Glomerular visceral epithelial cell (primary cell): ENCODE measurements at regions not wholly inside any gene's neighbourhood (a gene's known extent, or its start where the extent isn't known, plus 50 kb on each side); places are given as distances from the start of the nearest gene placed in this dataset.
"Not testable (repeated sequence)": the region's sequence is repeated elsewhere in the genome, so short reads cannot be mapped to it uniquely, and the experiment has no call there.

ENCODE experiments used
- DNase-seq: peaks from one replicate; pipeline ENCODE4 v3.0.0-alpha.2; 2016; ENCODE audit errors: extremely low spot score

DNA sequence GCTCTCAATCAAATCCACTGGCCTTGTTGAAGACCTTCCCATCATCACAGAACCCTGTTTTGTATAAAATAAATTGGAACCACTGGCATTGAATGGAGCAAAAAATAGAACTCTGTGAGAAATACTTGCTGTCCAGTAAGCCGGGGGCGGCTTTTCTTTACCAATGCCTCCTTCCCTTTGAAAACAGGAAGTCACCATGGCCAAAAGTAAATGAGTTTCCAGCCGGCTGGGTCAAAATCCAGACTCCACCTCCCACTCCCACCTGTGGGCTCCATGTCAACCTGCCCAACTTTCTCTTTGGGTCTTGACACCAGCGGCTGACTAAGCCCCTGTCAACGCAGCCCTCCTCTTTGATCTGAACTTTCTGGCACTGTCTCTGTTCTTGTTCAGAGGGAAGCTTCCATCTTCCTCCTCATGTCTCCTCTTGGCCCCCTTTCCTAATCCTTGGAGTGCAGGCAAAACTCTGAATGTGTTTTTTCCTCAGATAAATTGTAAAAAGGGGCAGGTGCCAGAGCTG is 95.2 kb downstream of the TFAP2C start:
- no peak for DNase-seq

- DNase-seq = no peak
Observed at GRCh38 chr20:56730003-56730402, 100.9 kb downstream of the TFAP2C start.

DNA sequence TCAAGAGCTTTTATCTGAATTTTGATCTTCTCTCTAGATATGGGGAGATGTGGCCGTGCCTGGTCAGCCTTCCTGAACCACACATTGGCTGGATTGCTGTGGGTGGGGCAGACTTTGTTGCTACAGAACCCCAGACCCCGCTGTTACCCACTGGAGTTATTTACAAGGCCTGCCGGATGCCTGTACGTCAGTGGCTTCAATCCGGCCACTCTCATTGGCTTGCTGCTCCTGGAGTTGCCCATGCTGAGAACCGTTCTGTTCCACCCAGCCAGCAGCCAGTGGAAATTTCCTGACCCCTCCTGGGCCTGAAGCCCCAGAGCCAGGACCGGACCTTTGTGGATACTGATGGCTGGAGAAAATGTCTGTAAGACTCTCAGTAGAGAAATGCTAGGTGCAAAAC is 101.9 kb downstream of the TFAP2C start:
- no peak for DNase-seq

DNA sequence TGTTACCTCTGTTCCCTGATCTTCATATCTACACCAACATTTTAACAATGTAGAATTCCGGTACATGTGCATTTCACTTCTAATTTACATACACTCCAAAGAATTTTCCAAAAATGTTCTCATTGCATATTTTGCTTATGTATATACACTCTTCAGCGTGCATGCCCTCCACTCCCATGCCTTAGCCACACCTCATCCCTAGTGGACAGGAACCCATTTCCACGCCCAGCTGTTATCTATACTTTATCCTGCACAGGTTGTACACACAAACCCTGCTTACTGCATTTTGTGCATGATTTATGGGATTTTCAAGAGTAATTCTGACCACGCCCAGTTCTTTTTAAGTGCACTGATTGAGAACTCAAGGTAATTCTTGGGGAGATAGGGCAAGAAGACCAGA is 102.4 kb downstream of the TFAP2C start:
- no peak for DNase-seq

DNA sequence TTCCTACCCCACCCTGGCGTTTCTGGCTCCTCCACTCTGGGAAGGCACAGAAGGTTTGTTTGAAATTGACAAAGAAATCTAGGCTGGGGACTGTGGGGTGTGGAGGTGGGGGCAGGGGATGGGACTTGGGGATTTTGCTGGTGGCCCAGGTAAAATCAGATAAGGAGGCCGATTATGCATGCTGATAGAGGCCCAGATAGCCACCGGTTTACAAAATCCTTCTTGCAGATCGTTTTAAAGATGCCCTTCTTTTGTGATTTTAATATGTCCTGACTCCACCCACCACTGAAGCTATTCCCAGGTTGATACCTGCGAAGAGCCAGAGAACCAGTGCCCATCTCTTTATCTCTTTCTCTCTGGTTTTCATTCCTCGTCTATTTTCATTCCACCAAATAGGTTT is 104.9 kb downstream of the TFAP2C start:
- no peak for DNase-seq

DNA sequence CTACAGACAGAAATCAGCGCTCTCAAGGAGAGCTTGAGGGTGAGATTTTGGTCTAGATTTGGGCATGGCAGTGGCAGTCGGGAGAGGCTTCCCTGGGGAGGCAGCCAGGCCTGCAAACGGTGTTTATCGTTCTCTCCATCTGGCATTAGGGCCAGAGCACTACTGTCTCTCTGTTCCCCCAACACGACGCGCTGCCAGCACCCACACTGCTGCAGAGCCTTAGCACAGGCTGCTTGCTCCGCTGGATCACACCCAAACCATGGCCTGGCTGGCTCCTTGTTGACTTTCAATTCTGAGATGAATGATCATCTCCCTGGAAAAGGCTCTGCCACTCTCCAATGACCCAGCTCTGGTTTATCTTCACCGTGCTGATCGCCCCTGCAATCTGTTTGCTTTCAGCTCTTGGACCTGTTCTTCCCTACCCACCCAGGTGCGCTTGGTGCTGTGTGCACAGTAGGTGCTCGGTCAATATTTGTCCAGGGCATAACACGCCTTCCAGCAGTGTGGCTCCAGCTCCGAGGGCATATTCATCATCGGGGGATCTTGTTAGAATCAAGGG is 106.1 kb downstream of the TFAP2C start:
- DNase-seq = no peak

DNA sequence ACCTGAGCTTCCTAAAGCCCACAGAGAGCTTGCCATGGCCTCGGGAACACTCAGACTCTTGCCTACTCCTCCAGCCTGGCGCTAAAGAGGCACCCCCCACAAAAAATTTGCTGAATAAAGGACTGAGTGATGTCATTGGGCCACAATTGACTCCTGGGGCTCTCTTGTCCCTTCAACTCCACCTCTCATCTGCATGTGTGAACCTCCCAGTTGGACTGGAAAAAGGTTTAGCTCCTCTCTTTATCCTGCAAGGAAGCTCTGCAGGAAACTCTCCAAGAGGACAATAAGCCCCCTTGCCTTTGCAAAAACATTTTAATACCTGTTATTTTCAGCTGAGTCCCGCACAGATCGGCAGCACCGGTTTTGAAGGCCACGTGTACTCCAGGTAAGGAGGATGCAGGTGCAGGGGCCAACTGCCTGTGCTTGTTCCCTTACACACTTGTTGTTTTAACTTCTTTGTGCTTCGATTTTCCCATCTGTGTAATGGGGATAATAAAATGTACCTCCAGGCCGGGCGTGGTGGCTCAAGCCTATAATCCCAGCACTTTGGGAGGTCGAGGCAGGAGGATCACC is 107.3 kb downstream of the TFAP2C start:
- no peak for DNase-seq

DNA sequence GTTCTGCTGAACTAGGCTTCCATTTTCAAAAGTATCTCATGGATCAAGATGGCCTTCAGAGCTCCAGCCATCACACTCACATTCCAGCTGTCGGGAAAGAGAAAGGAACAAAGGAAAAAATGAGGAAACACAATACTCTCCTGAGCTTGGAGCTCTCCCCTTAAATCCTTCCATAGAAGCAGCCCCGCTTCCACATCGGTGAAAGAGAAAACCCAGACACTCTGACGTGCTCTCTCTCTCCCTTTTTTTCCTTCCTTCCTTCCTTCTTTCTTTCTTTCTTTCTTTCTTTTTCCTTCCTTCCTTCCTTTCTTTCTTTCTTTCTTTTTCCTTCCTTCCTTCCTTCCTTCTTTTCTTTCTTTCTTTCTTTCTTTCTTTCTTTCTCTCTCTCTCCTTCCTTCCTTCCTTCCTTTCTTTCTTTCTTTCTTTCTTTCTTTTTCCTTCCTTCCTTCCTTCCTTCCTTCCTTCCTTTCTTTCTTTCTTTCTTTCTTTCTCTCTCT is 115.3 kb downstream of the TFAP2C start:
- not testable (repeated sequence) for DNase-seq

DNA sequence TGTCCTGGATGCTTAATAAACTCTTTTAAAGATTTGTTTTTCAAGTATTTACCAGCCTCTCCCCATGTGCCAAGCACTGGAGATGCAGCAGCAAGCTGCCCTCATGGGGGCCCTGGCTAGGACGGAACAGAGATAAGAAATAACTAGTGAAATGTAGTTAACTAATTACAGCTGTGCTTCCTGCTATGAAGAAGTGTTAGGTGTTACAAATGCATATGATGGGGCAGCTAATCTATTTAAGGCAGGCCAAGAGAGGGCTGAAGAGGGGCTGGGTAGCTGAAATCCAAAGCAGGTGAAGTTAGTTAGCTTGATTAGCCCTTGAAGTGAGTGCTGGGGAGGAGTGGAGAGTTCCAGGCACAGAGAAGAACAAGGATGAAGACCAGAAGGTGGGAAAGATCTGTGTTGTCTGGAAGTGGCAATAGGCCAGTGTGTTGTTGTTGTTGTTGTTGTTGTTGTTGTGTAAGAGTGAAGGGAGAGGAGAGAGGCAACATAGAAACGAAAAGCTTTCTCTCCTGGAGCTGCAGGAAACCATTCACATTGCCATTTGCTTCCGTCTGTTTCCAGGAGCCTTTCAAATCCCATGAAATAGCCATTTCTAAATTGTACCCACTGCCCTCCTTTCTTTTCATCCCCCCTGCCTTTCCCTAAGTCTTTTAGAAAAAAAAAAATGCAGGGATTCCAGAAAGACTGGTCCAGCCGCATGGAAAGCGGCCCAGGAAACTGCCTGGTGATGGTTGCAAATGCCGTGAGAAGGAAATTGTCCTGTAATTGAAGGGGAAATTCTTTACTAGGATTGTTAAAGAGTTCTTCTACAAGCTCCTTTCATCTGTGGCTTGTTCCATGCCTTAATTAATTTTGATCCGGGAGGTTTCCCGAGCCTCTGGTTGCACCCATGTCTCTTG is 119.6 kb downstream of the TFAP2C start:
- DNase-seq = no peak

GRCh38 chr20:56750430-56750829 is 121.3 kb downstream of the TFAP2C start:
- no peak for DNase-seq

GRCh38 chr20:56752274-56752673 is 123.2 kb downstream of the TFAP2C start:
- no peak for DNase-seq

DNA sequence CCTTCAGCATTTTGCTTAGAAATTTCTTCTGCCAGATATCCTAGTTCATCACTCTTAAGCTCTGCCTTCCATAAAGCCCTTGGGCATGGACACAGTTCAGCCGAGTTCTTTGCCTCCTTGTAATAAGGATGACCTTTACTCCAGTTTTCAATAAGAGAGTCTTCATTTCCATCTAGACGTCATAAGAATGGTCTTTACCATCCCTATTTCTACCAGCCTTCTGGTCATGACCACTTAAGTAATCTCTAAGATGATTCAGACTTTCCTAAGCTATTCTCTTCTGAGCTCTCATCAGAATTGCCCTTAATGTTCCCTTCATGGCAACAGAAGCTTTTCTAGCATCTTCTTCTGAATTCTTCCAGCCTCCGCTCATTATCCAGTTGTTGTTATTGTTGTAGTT is 126.1 kb downstream of the TFAP2C start:
- no peak for DNase-seq

GRCh38 chr20:56756658-56757057 is 127.6 kb downstream of the TFAP2C start:
- DNase-seq = not testable (repeated sequence)

- DNase-seq = no peak
Observed at GRCh38 chr20:56758706-56759105, 129.6 kb downstream of the TFAP2C start.

- no peak for DNase-seq
Observed at GRCh38 chr20:56759741-56760278, 130.7 kb downstream of the TFAP2C start.

- no peak for DNase-seq
Observed at GRCh38 chr20:56760610-56761009, 131.5 kb downstream of the TFAP2C start.

DNA sequence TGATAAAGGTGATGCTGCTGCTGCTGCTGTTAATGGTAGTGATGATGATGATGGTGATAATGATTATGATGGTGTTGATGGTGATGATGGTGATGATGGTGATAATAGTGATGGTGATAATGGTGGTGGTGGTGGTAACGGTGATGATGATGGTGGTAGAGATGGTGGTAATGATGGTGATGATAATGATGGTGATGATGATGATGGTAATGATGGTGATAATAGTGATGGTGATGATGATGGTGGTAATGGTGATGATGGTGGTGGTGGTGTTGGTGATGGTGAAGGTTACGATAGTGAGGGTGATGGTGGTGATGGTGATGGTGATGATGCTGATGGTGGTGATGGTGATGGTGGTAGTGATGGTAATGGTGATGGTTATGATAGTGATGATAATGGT is 132.3 kb downstream of the TFAP2C start:
- no peak for DNase-seq

- DNase-seq = no peak
Observed at GRCh38 chr20:56762401-56762800, 133.3 kb downstream of the TFAP2C start.

- no peak for DNase-seq
Observed at GRCh38 chr20:56762829-56763228, 133.7 kb downstream of the TFAP2C start.

GRCh38 chr20:56764671-56765070 is 135.6 kb downstream of the TFAP2C start:
- no peak for DNase-seq

- no peak for DNase-seq
Observed at GRCh38 chr20:56765172-56766073, 136.3 kb downstream of the TFAP2C start.
